Upper lobe of left lung (tissue), 4 donors: ENCODE measurements at regions not wholly inside any gene's neighbourhood (a gene's known extent, or its start where the extent isn't known, plus 50 kb on each side); places are given as distances from the start of the nearest gene placed in this dataset.

Experiments
- POLR2A ChIP-seq, 4 donors: fragments of 450-650 bp; IDR thresholded peaks; one replicate each; pipeline ENCODE4 v1.5.1; 2016 to 2017; ENCODE audit warnings: antibody characterized with exemption in 4 of 4, mild to moderate bottlenecking in 2 of 4
- TF ChIP-seq, protein P1 (sequence below), 6 experiments: fragments of 450-650 bp in 4 of 6; fragments of 200-600 bp in 2 of 6; sonication (generic) in 2 of 6; IDR thresholded peaks; one replicate each; pipeline ENCODE4 v1.5.1; 2016 to 2019; ENCODE audit warnings: antibody characterized with exemption in 6 of 6

DNA sequence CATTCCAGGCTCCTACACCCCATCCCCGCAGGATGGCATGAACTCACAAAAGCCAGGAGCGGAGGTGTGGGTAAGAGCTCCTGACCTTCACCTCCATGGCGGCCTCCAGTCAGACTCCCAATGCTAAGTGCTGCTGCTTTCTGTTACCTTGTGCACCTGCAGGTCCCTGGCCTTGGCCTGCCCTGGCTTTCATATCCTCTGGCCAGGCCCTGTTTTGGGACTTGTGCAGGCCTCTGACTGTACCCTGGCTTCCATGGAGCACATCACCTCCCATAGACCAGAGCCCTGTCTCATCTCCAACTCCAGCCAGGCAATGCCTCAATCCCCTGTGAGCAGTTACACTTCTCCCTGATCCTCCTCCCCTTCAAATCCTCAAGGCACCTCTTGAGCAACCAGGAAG lies 124.5 kb downstream of the MED10 start:
- TF ChIP-seq, protein P1, sequence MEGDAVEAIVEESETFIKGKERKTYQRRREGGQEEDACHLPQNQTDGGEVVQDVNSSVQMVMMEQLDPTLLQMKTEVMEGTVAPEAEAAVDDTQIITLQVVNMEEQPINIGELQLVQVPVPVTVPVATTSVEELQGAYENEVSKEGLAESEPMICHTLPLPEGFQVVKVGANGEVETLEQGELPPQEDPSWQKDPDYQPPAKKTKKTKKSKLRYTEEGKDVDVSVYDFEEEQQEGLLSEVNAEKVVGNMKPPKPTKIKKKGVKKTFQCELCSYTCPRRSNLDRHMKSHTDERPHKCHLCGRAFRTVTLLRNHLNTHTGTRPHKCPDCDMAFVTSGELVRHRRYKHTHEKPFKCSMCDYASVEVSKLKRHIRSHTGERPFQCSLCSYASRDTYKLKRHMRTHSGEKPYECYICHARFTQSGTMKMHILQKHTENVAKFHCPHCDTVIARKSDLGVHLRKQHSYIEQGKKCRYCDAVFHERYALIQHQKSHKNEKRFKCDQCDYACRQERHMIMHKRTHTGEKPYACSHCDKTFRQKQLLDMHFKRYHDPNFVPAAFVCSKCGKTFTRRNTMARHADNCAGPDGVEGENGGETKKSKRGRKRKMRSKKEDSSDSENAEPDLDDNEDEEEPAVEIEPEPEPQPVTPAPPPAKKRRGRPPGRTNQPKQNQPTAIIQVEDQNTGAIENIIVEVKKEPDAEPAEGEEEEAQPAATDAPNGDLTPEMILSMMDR (IDR thresholded peaks at IDR 0.05) = no peak
- TF ChIP-seq POLR2A (IDR thresholded peaks at IDR 0.05) = no peak
